D721Med (cell line): ENCODE measurements at regions not wholly inside any gene's neighbourhood (a gene's known extent, or its start where the extent isn't known, plus 50 kb on each side); places are given as distances from the start of the nearest gene placed in this dataset.
"Not testable (repeated sequence)": the region's sequence is repeated elsewhere in the genome, so short reads cannot be mapped to it uniquely, and the experiment has no call there.

Experiments used
- DNase-seq: peaks from one replicate; pipeline ENCODE4 v3.0.0; 2011; ENCODE audit warnings: low spot score; ENCODE audit not compliant: insufficient read length
- FAIRE-seq: peaks from 2 replicates; lab custom pipeline; 2011; peaks lifted over from hg19 to GRCh38; lab: Jason Lieb, UNC
- TF ChIP-seq, protein P1 (sequence below): IDR thresholded peaks from 2 replicates; pipeline ENCODE4 v1.5.1; 2012; ENCODE audit warnings: mild to moderate bottlenecking, control low read depth; ENCODE audit not compliant: insufficient read depth; ENCODE audit errors: missing control alignments

DNA sequence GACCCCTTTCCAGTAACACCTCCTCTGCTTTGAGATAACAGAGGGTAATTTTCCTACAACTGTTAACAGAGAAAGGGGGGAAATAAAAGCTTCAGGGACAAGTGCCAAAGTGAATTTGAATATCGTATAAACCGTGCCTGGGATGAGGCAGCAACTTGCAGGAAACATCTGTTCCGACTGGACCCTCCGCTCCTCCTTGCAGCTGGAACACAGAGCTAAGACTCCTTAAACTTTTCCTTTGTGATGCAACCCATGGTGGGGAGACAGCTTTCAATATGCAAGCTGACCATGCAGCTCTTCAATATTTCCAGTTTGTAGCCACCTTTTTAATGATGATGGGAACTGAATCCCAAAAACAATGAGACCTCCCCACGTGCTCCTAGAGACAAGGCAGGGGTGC lies 432.6 kb downstream of the ZNF536 start:
- TF ChIP-seq, protein P1, sequence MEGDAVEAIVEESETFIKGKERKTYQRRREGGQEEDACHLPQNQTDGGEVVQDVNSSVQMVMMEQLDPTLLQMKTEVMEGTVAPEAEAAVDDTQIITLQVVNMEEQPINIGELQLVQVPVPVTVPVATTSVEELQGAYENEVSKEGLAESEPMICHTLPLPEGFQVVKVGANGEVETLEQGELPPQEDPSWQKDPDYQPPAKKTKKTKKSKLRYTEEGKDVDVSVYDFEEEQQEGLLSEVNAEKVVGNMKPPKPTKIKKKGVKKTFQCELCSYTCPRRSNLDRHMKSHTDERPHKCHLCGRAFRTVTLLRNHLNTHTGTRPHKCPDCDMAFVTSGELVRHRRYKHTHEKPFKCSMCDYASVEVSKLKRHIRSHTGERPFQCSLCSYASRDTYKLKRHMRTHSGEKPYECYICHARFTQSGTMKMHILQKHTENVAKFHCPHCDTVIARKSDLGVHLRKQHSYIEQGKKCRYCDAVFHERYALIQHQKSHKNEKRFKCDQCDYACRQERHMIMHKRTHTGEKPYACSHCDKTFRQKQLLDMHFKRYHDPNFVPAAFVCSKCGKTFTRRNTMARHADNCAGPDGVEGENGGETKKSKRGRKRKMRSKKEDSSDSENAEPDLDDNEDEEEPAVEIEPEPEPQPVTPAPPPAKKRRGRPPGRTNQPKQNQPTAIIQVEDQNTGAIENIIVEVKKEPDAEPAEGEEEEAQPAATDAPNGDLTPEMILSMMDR, result no peak
- no peak for FAIRE-seq
- no peak for DNase-seq

DNA sequence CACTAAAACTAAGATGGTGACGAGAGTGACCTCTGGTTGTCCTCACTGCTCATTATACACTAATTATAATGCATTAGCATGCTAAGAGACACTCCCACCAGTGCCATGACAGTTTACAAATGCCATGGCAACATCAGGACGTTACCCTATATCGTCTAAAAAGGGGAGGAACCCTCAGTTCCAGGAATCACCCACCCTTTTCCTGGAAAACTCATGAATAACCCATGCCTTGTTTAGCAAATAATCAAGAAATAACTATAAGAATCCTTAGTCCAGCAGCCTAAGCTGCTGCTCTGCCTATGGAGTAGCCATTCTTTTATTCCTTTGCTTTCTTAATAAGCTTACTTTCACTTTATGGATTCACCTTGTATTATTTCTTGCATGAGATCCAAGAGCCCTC lies 432.1 kb downstream of the ZNF536 start:
- not testable (repeated sequence) for DNase-seq, FAIRE-seq

DNA sequence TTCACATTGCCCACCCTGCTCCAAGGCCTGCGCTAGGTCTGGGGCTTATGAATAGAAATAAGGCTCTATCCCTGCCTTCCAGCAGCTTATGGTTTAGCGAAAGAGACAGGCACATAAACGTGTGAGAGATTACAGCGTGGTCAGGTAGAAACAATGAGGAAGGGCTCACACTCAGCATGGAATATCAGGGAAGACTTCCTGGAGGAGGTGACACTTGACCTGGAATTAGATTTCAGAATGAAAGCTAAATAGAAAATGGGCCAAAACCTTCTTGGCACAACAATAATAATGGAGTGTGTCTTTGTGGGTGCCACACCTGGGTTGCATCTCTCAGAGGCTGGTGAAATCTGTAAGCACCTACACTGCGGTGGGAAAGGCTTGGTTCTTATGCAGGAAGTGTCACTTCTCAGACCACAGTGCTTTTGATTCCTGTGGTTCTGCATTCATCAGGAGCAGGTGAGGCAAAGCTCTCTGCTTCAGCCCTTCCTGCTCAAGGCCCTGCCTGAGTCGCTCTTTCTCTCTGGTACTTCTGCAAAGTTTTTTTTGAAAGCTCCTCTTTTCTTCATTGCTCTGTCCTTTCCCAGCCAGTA lies 430.3 kb downstream of the ZNF536 start:
- DNase-seq (no peak), FAIRE-seq (no peak)
- TF ChIP-seq, protein P1, result no peak

DNA sequence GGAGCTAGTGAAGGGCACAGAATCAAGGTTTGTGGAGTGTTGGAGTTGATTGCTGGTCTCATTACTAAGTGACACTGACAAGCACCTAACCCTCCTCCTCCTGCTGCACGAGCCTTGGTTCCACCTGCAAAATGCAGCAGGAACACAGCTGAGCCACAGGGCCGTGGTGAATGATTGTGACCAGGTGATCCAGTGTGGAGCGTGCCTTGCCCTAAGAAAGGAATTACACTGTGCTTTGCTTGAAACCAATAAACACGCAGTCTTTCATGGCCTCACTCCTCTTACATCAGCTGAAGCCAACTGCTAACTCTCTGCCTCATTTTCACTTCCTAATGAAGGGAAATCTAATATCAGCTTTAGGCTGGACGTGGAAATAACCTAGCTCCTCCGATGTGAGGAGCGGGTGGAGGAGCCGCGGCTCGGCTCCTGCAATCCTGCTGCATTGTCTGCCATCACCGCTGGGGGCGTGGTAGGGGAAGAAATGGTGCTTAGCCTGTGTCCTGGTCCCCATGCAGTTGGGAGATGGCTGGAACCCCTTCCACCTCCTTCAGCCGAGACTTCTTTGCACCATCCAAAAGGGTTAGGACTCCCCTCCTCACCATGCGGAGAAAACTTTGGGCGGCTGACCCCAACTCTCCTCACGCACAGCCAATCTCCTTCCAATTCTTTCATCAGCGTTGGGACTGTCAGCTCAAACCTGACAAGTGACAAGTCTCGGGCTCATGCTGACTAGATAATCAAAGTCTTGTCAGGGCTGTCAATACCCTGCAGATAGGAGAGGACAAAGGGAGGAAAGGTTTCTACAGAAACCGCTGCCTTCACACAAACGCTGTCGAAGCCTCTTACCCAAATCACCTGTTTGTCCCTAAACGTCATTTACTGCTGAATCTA lies 427.9 kb downstream of the ZNF536 start:
- DNase-seq (no peak), FAIRE-seq (no peak)
- TF ChIP-seq, protein P1, result peak; percentile 67

DNA sequence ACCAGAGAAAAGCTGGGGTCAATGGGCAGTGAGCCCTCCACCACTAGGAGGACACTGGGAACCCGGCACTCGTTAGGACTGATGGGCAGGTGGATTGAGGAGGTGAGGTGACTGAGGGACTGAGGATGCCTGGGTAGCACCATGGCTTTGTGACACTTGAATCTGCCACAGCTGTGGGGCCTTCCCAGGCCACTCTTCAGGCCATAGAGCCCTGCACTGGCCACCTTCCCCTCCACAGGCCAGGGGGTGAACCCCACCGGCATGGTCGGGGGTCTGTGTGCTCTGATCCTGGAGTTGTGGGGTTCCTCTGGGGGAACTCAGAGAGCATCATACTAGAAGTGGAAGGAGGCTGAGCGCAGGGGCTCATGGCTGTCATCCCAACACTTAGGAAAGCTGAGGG lies 423.5 kb downstream of the ZNF536 start:
- TF ChIP-seq, protein P1, result no peak
- FAIRE-seq (no peak), DNase-seq (no peak)

DNA sequence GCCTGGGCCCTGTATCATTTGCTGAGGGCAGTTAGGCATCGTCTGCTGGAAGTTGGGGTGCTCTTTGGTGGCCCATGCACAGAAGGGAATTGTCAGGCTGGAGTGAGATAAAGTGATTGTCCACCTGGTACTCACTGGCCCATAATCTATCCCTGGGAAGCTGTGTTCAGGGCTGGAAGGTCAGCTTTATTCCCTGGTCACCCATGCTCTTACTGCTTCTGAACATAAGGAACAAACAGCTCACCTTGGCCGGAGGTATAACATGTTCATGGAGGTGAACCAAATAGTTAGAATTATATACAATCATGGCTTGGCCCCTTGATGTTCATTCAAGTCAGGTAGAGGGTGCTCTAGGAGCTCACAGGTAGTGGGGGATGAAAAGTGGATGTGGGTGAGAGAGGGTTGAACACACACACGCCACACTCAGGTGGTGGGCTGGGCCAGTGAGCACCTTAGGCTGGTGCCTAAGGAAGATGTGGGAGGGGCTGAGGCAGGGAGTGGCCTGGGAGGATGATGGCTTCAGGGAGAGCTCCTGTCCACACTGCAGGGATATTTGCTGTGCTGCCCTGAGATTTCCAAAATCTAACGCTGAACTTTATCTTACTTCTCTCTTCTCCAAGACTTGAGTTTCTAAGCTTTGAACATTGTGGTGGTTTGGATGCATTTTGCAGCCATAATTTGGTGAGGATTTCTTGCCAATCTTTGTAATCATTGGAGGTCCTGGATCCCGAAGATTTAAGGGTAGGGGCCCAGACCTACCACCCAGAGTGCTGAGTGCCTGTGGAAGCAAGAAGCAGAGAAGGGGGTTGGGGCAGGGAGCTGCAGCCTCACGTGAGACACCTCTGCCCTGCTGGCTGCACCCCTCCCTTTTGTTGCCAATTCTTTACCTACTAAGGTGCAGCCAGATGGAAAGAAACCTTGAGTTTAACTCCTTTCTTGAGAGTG lies 420.6 kb downstream of the ZNF536 start:
- no peak for FAIRE-seq
- DNase-seq, result no peak
- TF ChIP-seq, protein P1, result no peak

DNA sequence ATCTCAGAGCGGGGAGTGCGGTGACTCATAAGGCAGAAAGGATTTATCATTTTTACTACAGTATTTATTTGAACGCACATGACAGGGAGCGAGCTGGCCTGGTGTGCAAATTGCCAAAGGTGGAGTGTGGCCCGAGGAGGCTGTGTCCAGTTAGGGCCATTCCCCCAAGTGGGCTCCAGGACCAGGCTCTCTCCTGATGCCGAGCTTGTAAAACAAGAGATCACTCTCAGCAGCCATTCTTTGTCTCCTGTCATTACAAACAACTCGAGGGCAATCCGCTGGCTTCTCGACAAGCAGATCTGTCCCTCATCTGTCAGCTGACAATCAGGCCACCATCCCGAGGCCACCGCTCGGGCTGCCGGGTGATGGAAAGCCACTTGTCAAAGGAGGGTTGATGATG lies 418.9 kb downstream of the ZNF536 start:
- DNase-seq (no peak), FAIRE-seq (no peak)
- TF ChIP-seq, protein P1, result no peak
